B cell (primary cell): ENCODE measurements at regions not wholly inside any gene's neighbourhood (a gene's known extent, or its start where the extent isn't known, plus 50 kb on each side); places are given as distances from the start of the nearest gene placed in this dataset.

Experiments
- ATAC-seq: fragments of 200-7000 bp; cut with Tn5 transposase; one replicate; pipeline ENCODE4 v1.10.0; 2021; ENCODE audit warnings: low read depth, mild to moderate bottlenecking, moderate number of reproducible peaks, moderate library complexity
- CTCF ChIA-PET: fragments of 350-600 bp; sonication (Branson Sonifier 250); formaldehyde crosslinking; loops from one replicate; lab custom pipeline; 2021; ENCODE audit warnings: antibody characterized with exemption, inconsistent platforms; lab: Charles Lee
- POLR2A ChIA-PET: fragments of 350-600 bp; sonication (Branson Sonifier 250); formaldehyde crosslinking; loops from one replicate; lab custom pipeline; 2021; ENCODE audit warnings: antibody characterized with exemption; lab: Charles Lee
- DNase-seq: peaks from one replicate; pipeline ENCODE4 v3.0.0; 2013
- H2AFZ ChIP-seq: 2 replicates; pipeline ENCODE4 v1.6.1; 2012; ENCODE audit warnings: mild to moderate bottlenecking, low read depth, low read length; ENCODE audit not compliant: insufficient read depth, poor library complexity, severe bottlenecking
- H3K27ac ChIP-seq, 2 donors: 1 replicate in 1 of 2; 2 replicates in 1 of 2; pipeline ENCODE4 v1.5.1; 2012 to 2013; ENCODE audit warnings: low read length in 2 of 2, mild to moderate bottlenecking in 2 of 2, moderate library complexity in 1 of 2
- H3K27me3 ChIP-seq, 4 experiments: fragments of 200-600 bp in 1 of 4; sonication (generic) in 1 of 4; replicated peaks in 1 of 4; 1 replicate in 2 of 4; 2 replicates in 2 of 4; pipeline versions ENCODE4 v1.6.1 to v1.7.0; 2013 to 2016; ENCODE audit warnings: low read length in 3 of 4, mild to moderate bottlenecking in 2 of 4, mixed read lengths in 1 of 4, moderate library complexity in 1 of 4; ENCODE audit not compliant: insufficient read depth in 4 of 4, control insufficient read depth in 3 of 4; ENCODE audit errors: control extremely low read depth in 1 of 4
- H3K36me3 ChIP-seq, 2 experiments: replicated peaks in 1 of 2; 1 replicate in 1 of 2; 2 replicates in 1 of 2; pipeline versions ENCODE4 v1.6.1 to v1.7.1; 2013; ENCODE audit warnings: low read length in 1 of 2; ENCODE audit not compliant: insufficient read depth in 2 of 2, control insufficient read depth in 1 of 2; ENCODE audit errors: control extremely low read depth in 1 of 2, extremely low read depth in 1 of 2
- H3K4me1 ChIP-seq, 2 donors: fragments of 200-600 bp in 1 of 2; sonication (generic) in 1 of 2; 1 replicate in 1 of 2; 2 replicates in 1 of 2; pipeline versions ENCODE4 v1.5.1 to v1.6.1; 2013 to 2017; ENCODE audit warnings: low read length in 2 of 2; ENCODE audit not compliant: control insufficient read depth in 2 of 2, insufficient read depth in 2 of 2
- H3K4me2 ChIP-seq: replicated peaks from 2 replicates; pipeline ENCODE3; 2012; ENCODE audit warnings: mild to moderate bottlenecking, low read depth, low read length; ENCODE audit not compliant: poor library complexity, severe bottlenecking
- H3K4me3 ChIP-seq, 5 experiments: fragments of 200-600 bp in 1 of 5; sonication (generic) in 1 of 5; 1 replicate in 3 of 5; 2 replicates in 2 of 5; pipeline versions ENCODE4 v1.5.1 to v1.7.0; 2011 to 2016; ENCODE audit warnings: low read length in 4 of 5, mild to moderate bottlenecking in 4 of 5, low read depth in 2 of 5, control low read depth in 1 of 5, moderate library complexity in 1 of 5; ENCODE audit not compliant: insufficient read depth in 1 of 5; ENCODE audit errors: control extremely low read depth in 1 of 5, extremely low read depth in 1 of 5
- H3K79me2 ChIP-seq: fragments of 200-600 bp; sonication (generic); one replicate; pipeline ENCODE4 v1.6.0; 2016; ENCODE audit warnings: low read length; ENCODE audit not compliant: control insufficient read depth, insufficient read depth
- H3K9ac ChIP-seq: fragments of 200-600 bp; sonication (generic); 2 replicates; pipeline ENCODE4 v1.6.1; 2017; ENCODE audit warnings: mild to moderate bottlenecking, low read length, moderate library complexity
- H3K9me3 ChIP-seq, 3 donors: one replicate each; pipeline versions ENCODE4 v1.6.1 to v1.7.1; 2013; ENCODE audit warnings: low read length in 2 of 3; ENCODE audit not compliant: control insufficient read depth in 2 of 3, insufficient read depth in 1 of 3; ENCODE audit errors: control extremely low read depth in 1 of 3
- H4K20me1 ChIP-seq: 2 replicates; pipeline ENCODE4 v1.6.0; 2012; ENCODE audit warnings: mild to moderate bottlenecking, low read length; ENCODE audit not compliant: insufficient read depth, control insufficient read depth, poor library complexity, severe bottlenecking
- H3K27ac Mint-ChIP-seq: one replicate; pipeline ENCODE4 v1.8.0; 2021; ENCODE audit warnings: mixed read lengths
- H3K27me3 Mint-ChIP-seq: one replicate; pipeline ENCODE4 v1.8.0; 2021; ENCODE audit warnings: mixed read lengths
- H3K4me1 Mint-ChIP-seq: one replicate; pipeline ENCODE4 v1.8.0; 2021; ENCODE audit warnings: mixed read lengths
- H3K4me3 Mint-ChIP-seq: one replicate; pipeline ENCODE4 v1.8.0; 2021; ENCODE audit warnings: mixed read lengths
- H3K9me3 Mint-ChIP-seq: one replicate; pipeline ENCODE4 v1.8.0; 2022; ENCODE audit warnings: mixed read lengths; ENCODE audit not compliant: insufficient read depth
- EZH2 ChIP-seq: IDR thresholded peaks from 2 replicates; pipeline ENCODE4 v1.6.1; 2012; ENCODE audit warnings: borderline replicate concordance, low read depth, mild to moderate bottlenecking, moderate library complexity, low read length; ENCODE audit not compliant: insufficient read depth, poor library complexity, severe bottlenecking
- WGBS: methylation state at CpG from one replicate; pipeline ENCODE4 v1.1.5; 2013; ENCODE audit warnings: missing lambda C conversion rate; ENCODE audit not compliant: insufficient coverage; 5-methylcytosine and 5-hydroxymethylcytosine counted together
- intact Hi-C: fragments of 100-400 bp; cut with micrococcal nuclease; formaldehyde crosslinking; loops from one replicate; pipeline ENCODE4 v1.10.0; 2022
- TF ChIP-seq, protein P1 (sequence below): fragments of 200-600 bp; IDR thresholded peaks from one replicate; pipeline ENCODE4 v1.8.0; 2022; ENCODE audit warnings: antibody characterized with exemption, mild to moderate bottlenecking

GRCh38 chr18:38751898-38752297, 1186.3 kb upstream of the CELF4 start:
- no peaks in the 10 kb centered on the region for H3K9me3 ChIP-seq
- Mint-ChIP-seq H3K27ac (no peak overlapping the region), H3K4me1 (no peaks in the 10 kb centered on the region), H3K27me3 (no peaks in the 10 kb centered on the region), H3K9me3 (peaks cover 2% of the 10 kb centered on the region), H3K4me3 (no peak overlapping the region)
- no peaks in the 10 kb centered on the region for H3K27me3 ChIP-seq
- H2AFZ ChIP-seq, result no peak overlapping the region
- no peak overlapping the region for H3K27ac ChIP-seq
- TF ChIP-seq, protein P1, sequence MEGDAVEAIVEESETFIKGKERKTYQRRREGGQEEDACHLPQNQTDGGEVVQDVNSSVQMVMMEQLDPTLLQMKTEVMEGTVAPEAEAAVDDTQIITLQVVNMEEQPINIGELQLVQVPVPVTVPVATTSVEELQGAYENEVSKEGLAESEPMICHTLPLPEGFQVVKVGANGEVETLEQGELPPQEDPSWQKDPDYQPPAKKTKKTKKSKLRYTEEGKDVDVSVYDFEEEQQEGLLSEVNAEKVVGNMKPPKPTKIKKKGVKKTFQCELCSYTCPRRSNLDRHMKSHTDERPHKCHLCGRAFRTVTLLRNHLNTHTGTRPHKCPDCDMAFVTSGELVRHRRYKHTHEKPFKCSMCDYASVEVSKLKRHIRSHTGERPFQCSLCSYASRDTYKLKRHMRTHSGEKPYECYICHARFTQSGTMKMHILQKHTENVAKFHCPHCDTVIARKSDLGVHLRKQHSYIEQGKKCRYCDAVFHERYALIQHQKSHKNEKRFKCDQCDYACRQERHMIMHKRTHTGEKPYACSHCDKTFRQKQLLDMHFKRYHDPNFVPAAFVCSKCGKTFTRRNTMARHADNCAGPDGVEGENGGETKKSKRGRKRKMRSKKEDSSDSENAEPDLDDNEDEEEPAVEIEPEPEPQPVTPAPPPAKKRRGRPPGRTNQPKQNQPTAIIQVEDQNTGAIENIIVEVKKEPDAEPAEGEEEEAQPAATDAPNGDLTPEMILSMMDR, result no peak
- TF ChIP-seq EZH2, result no peak
- H3K4me3 ChIP-seq, result no peak overlapping the region
- no peaks in the 10 kb centered on the region for H3K79me2 ChIP-seq
- intact Hi-C loops, result no loop called here
- DNase-seq (no peak), ATAC-seq (no peak)
- H4K20me1 ChIP-seq, result no peaks in the 10 kb centered on the region
- H3K4me1 ChIP-seq, result no peaks in the 10 kb centered on the region
- H3K9ac ChIP-seq, result no peak overlapping the region
- WGBS, result 59% methylated on average over 6 of the region's 8 CpGs
- H3K4me2 ChIP-seq, result no peak overlapping the region
- POLR2A ChIA-PET, result no interaction called here
- CTCF ChIA-PET, result no interaction called here
- H3K36me3 ChIP-seq, result no peaks in the 10 kb centered on the region

GRCh38 chr18:38751211-38751610, 1185.6 kb upstream of the CELF4 start:
- POLR2A ChIA-PET, result no interaction called here
- Mint-ChIP-seq H3K27ac (no peak overlapping the region), H3K4me3 (no peak overlapping the region), H3K4me1 (no peaks in the 10 kb centered on the region), H3K9me3 (peaks cover 2% of the 10 kb centered on the region), H3K27me3 (no peaks in the 10 kb centered on the region)
- ATAC-seq (no peak), DNase-seq (no peak)
- Histone ChIP-seq H3K27me3 (no peaks in the 10 kb centered on the region), H3K79me2 (no peaks in the 10 kb centered on the region), H3K4me2 (no peak overlapping the region), H2AFZ (no peak overlapping the region), H3K36me3 (no peaks in the 10 kb centered on the region), H4K20me1 (no peaks in the 10 kb centered on the region), H3K4me1 (no peaks in the 10 kb centered on the region), H3K9me3 (no peaks in the 10 kb centered on the region), H3K27ac (no peak overlapping the region), H3K9ac (no peak overlapping the region), H3K4me3 (no peak overlapping the region)
- CTCF ChIA-PET, result interaction anchor here (0.6 kb wide), 1 partner anchor 10 kb away, joined by 3 read pairs; no protein-coding TSS in a partner anchor
- no CpG with 5 or more reads among the region's 2 CpGs for WGBS
- TF ChIP-seq EZH2, result no peak
- TF ChIP-seq, protein P1, result no peak
- intact Hi-C loops, result no loop called here
